Fibroblast of lung (primary cell): ENCODE measurements at regions not wholly inside any gene's neighbourhood (a gene's known extent, or its start where the extent isn't known, plus 50 kb on each side); places are given as distances from the start of the nearest gene placed in this dataset.
A peak's percentile ranks its signal among the peaks of the same experiment; 100 is the strongest.

Experiments used
- DNase-seq, 2 donors: peaks; one replicate each; pipeline versions ENCODE4 v3.0.0 to v3.0.0-alpha.2; 2010; ENCODE audit warnings: low read depth in 2 of 2
- H2AFZ ChIP-seq: 2 replicates; pipeline ENCODE4 v1.5.1; 2012; ENCODE audit warnings: low read length, control low read depth, inconsistent platforms
- H3K27ac ChIP-seq: 2 replicates; pipeline ENCODE4 v1.5.1; 2011; ENCODE audit warnings: low read length, control low read depth; ENCODE audit not compliant: insufficient read depth
- H3K27me3 ChIP-seq: 2 replicates; pipeline ENCODE4 v1.5.1; 2011; ENCODE audit warnings: mild to moderate bottlenecking, low read length; ENCODE audit not compliant: control insufficient read depth, insufficient read depth
- H3K36me3 ChIP-seq: 2 replicates; pipeline ENCODE4 v1.5.1; 2011; ENCODE audit warnings: low read length; ENCODE audit not compliant: control insufficient read depth, insufficient read depth
- H3K4me1 ChIP-seq: 2 replicates; pipeline ENCODE4 v1.5.1; 2011; ENCODE audit warnings: low read length; ENCODE audit not compliant: control insufficient read depth, insufficient read depth; ENCODE audit errors: extremely low read depth
- H3K4me2 ChIP-seq: 2 replicates; pipeline ENCODE4 v1.5.1; 2011; ENCODE audit warnings: low read length, control low read depth; ENCODE audit not compliant: insufficient read depth; ENCODE audit errors: extremely low read depth
- H3K4me3 ChIP-seq, 4 experiments: fragments of 200-600 bp in 1 of 4; sonication (generic) in 1 of 4; replicated peaks in 1 of 4; 2 replicates each; pipeline ENCODE4 v1.5.1; 2011 to 2016; ENCODE audit warnings: low read length in 4 of 4, low read depth in 3 of 4, mild to moderate bottlenecking in 3 of 4, control low read depth in 2 of 4, inconsistent platforms in 1 of 4, mixed read lengths in 1 of 4; ENCODE audit not compliant: insufficient read depth in 1 of 4; ENCODE audit errors: control extremely low read depth in 1 of 4
- H3K79me2 ChIP-seq: 2 replicates; pipeline ENCODE4 v1.5.1; 2012; ENCODE audit warnings: mild to moderate bottlenecking, low read length, inconsistent platforms; ENCODE audit not compliant: control insufficient read depth, insufficient read depth
- H3K9ac ChIP-seq: 2 replicates; pipeline ENCODE4 v1.5.1; 2011; ENCODE audit warnings: mild to moderate bottlenecking, low read length, control low read depth; ENCODE audit not compliant: insufficient read depth
- H3K9me3 ChIP-seq: 2 replicates; pipeline ENCODE4 v1.5.1; 2012; ENCODE audit warnings: low read depth, low read length; ENCODE audit not compliant: control insufficient read depth, insufficient read depth
- H4K20me1 ChIP-seq: 2 replicates; pipeline ENCODE4 v1.5.1; 2011; ENCODE audit warnings: low read length; ENCODE audit not compliant: control insufficient read depth, insufficient read depth; ENCODE audit errors: extremely low read depth
- EZH2 ChIP-seq: IDR thresholded peaks from 2 replicates; pipeline ENCODE4 v1.5.1; 2012; ENCODE audit warnings: low read length, control low read depth, mild to moderate bottlenecking; ENCODE audit errors: missing control alignments
- TF ChIP-seq, protein P1 (sequence below), 2 donors: IDR thresholded peaks in 1 of 2; conservative IDR thresholded peaks in 1 of 2; 1 replicate in 1 of 2; 2 replicates in 1 of 2; pipeline ENCODE4 v1.5.1; 2011 to 2012; ENCODE audit warnings: low read length in 2 of 2, control low read depth in 1 of 2, inconsistent platforms in 1 of 2, low read depth in 1 of 2, mild to moderate bottlenecking in 1 of 2

GRCh38 chr6:48188158-48188557, 77.2 kb upstream of the PTCHD4 start:
- H3K4me2 ChIP-seq, result no peak overlapping the region
- no peaks in the 10 kb centered on the region for H4K20me1 ChIP-seq
- no peaks in the 10 kb centered on the region for H3K79me2 ChIP-seq
- DNase-seq, result no peak
- H2AFZ ChIP-seq, result no peak overlapping the region
- no peaks in the 10 kb centered on the region for H3K27me3 ChIP-seq
- TF ChIP-seq, protein P1, sequence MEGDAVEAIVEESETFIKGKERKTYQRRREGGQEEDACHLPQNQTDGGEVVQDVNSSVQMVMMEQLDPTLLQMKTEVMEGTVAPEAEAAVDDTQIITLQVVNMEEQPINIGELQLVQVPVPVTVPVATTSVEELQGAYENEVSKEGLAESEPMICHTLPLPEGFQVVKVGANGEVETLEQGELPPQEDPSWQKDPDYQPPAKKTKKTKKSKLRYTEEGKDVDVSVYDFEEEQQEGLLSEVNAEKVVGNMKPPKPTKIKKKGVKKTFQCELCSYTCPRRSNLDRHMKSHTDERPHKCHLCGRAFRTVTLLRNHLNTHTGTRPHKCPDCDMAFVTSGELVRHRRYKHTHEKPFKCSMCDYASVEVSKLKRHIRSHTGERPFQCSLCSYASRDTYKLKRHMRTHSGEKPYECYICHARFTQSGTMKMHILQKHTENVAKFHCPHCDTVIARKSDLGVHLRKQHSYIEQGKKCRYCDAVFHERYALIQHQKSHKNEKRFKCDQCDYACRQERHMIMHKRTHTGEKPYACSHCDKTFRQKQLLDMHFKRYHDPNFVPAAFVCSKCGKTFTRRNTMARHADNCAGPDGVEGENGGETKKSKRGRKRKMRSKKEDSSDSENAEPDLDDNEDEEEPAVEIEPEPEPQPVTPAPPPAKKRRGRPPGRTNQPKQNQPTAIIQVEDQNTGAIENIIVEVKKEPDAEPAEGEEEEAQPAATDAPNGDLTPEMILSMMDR (conservative IDR thresholded peaks at IDR 0.05 in 1 of 2, IDR thresholded peaks at IDR 0.05 in 1 of 2; ENCODE audit: low read depth in 1 of 2, low read length in 2 of 2), result no peak
- no peak for TF ChIP-seq EZH2
- no peaks in the 10 kb centered on the region for H3K36me3 ChIP-seq
- H3K9ac ChIP-seq, result no peak overlapping the region
- no peaks in the 10 kb centered on the region for H3K9me3 ChIP-seq
- H3K27ac ChIP-seq, result no peak overlapping the region
- no peak overlapping the region for H3K4me3 ChIP-seq
- H3K4me1 ChIP-seq, result no peaks in the 10 kb centered on the region

- TF ChIP-seq, protein P1 (conservative IDR thresholded peaks at IDR 0.05 in 1 of 2, IDR thresholded peaks at IDR 0.05 in 1 of 2; ENCODE audit: low read depth in 1 of 2, low read length in 2 of 2), result no peak
- no peak for TF ChIP-seq EZH2
- Histone ChIP-seq H3K36me3 (no peaks in the 10 kb centered on the region), H3K27ac (no peak overlapping the region), H3K4me2 (no peak overlapping the region), H2AFZ (no peak overlapping the region), H4K20me1 (no peaks in the 10 kb centered on the region), H3K4me3 (no peak overlapping the region), H3K9ac (no peak overlapping the region), H3K79me2 (no peaks in the 10 kb centered on the region), H3K4me1 (no peaks in the 10 kb centered on the region), H3K27me3 (no peaks in the 10 kb centered on the region), H3K9me3 (no peaks in the 10 kb centered on the region)
- no peak for DNase-seq
Observed at GRCh38 chr6:48186746-48187145, 75.7 kb upstream of the PTCHD4 start.

DNA sequence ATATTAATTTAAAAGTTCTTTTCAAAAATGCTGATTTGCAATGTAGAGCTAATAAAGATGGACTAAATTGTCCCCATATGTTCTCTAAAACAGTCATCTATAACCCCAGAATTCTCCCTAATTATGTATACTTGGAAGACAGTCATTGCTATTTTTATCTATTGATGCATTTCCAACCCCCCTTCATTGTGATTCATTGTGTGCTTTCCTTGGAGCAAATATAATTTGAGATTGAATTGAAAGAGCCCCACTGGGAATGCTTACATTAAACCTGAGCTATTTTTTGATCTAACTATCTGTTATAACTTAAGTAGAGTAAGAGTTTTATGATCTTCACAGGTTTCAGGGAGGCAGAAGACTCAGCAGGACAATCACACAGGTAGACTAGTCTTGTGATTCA, 73.7 kb upstream of the PTCHD4 start:
- TF ChIP-seq EZH2, result no peak
- TF ChIP-seq, protein P1 (conservative IDR thresholded peaks at IDR 0.05 in 1 of 2, IDR thresholded peaks at IDR 0.05 in 1 of 2; ENCODE audit: low read depth in 1 of 2, low read length in 2 of 2), result no peak
- H3K9me3 ChIP-seq, result no peaks in the 10 kb centered on the region
- H3K4me3 ChIP-seq, result no peak overlapping the region
- no peaks in the 10 kb centered on the region for H3K27me3 ChIP-seq
- H3K4me2 ChIP-seq, result no peak overlapping the region
- H2AFZ ChIP-seq, result no peak overlapping the region
- peak; percentile 11 to 15 for DNase-seq
- H3K79me2 ChIP-seq, result no peaks in the 10 kb centered on the region
- no peaks in the 10 kb centered on the region for H3K36me3 ChIP-seq
- H3K27ac ChIP-seq, result no peak overlapping the region
- H3K9ac ChIP-seq, result no peak overlapping the region
- H3K4me1 ChIP-seq, result no peaks in the 10 kb centered on the region
- no peaks in the 10 kb centered on the region for H4K20me1 ChIP-seq
